GM23248 (cell line): ENCODE measurements at regions not wholly inside any gene's neighbourhood (a gene's known extent, or its start where the extent isn't known, plus 50 kb on each side); places are given as distances from the start of the nearest gene placed in this dataset.

Experiments used
- DNase-seq: peaks from one replicate; pipeline ENCODE4 v3.0.0-alpha.2; 2015
- H2AFZ ChIP-seq: fragments of 200-600 bp; sonication (generic); 2 replicates; pipeline ENCODE4 v1.6.1; 2016; ENCODE audit warnings: antibody characterized with exemption
- H3F3A ChIP-seq: fragments of 200-600 bp; sonication (generic); 2 replicates; pipeline ENCODE4 v1.6.1; 2016; ENCODE audit warnings: mild to moderate bottlenecking, antibody characterized with exemption, mixed run types; ENCODE audit not compliant: insufficient read depth
- H3K27ac ChIP-seq: fragments of 200-600 bp; sonication (generic); 2 replicates; pipeline ENCODE4 v1.5.1; 2016; ENCODE audit warnings: mild to moderate bottlenecking
- H3K27me3 ChIP-seq: fragments of 200-600 bp; sonication (generic); replicated peaks from 2 replicates; pipeline ENCODE4 v1.6.1; 2016; ENCODE audit warnings: mild to moderate bottlenecking; ENCODE audit not compliant: insufficient read depth
- H3K36me3 ChIP-seq: fragments of 200-600 bp; sonication (generic); 2 replicates; pipeline ENCODE4 v1.6.1; 2016; ENCODE audit warnings: low read depth, mild to moderate bottlenecking
- H3K4me1 ChIP-seq: fragments of 200-600 bp; sonication (generic); 2 replicates; pipeline ENCODE4 v1.6.1; 2016; ENCODE audit warnings: mild to moderate bottlenecking; ENCODE audit not compliant: insufficient read depth
- H3K4me2 ChIP-seq: fragments of 200-600 bp; sonication (generic); one replicate; pipeline ENCODE4 v1.6.1; 2016; ENCODE audit warnings: mild to moderate bottlenecking; ENCODE audit not compliant: unreplicated experiment
- H3K4me3 ChIP-seq: fragments of 200-600 bp; sonication (generic); 2 replicates; pipeline ENCODE4 v1.5.1; 2016; ENCODE audit warnings: mild to moderate bottlenecking
- H3K79me2 ChIP-seq: fragments of 200-600 bp; sonication (generic); 2 replicates; pipeline ENCODE4 v1.6.1; 2016; ENCODE audit warnings: mild to moderate bottlenecking; ENCODE audit not compliant: insufficient read depth
- H3K9ac ChIP-seq: fragments of 200-600 bp; sonication (generic); 2 replicates; pipeline ENCODE4 v1.6.1; 2016; ENCODE audit warnings: mild to moderate bottlenecking
- H3K9me2 ChIP-seq: fragments of 200-600 bp; sonication (generic); 2 replicates; pipeline ENCODE4 v1.6.1; 2016; ENCODE audit warnings: mixed run types, mild to moderate bottlenecking, moderate library complexity; ENCODE audit not compliant: insufficient read depth
- H3K9me3 ChIP-seq: fragments of 200-600 bp; sonication (generic); one replicate; pipeline ENCODE4 v1.6.1; 2017; ENCODE audit warnings: low read depth
- H4K20me1 ChIP-seq: fragments of 200-600 bp; sonication (generic); 2 replicates; pipeline ENCODE4 v1.6.0; 2016; ENCODE audit not compliant: insufficient read depth
- EZH2 ChIP-seq: fragments of 200-600 bp; sonication (generic); IDR thresholded peaks from 2 replicates; pipeline ENCODE4 v1.6.1; 2018; ENCODE audit warnings: antibody characterized with exemption, mild to moderate bottlenecking; ENCODE audit not compliant: insufficient read depth, poor library complexity, severe bottlenecking
- EZH2phosphoT487 ChIP-seq: fragments of 200-600 bp; sonication (generic); IDR thresholded peaks from 2 replicates; pipeline ENCODE4 v1.6.1; 2018; ENCODE audit warnings: antibody characterized with exemption, moderate library complexity, mild to moderate bottlenecking, low read depth; ENCODE audit not compliant: insufficient read depth
- WGBS, 2 experiments: methylation state at CpG; one replicate each; pipeline ENCODE4 v1.1.6; 2015 to 2017; ENCODE audit warnings: low lambda C conversion rate in 2 of 2, low coverage in 1 of 2; ENCODE audit errors: missing lambda C conversion rate in 2 of 2; 5-methylcytosine and 5-hydroxymethylcytosine counted together
- in situ Hi-C: fragments of 300-500 bp; cut with MboI; formaldehyde crosslinking; loops from 2 replicates; pipeline ENCODE4 v1.15.0; 2020

- no peak overlapping the region for H3K4me3 ChIP-seq
- 21 to 22% methylated on average over 3 of the region's 3 CpGs for WGBS, 2 experiments
- no peak overlapping the region for H3K9ac ChIP-seq
- no peak for DNase-seq
- H3F3A ChIP-seq, result no peaks in the 10 kb centered on the region
- H3K4me2 ChIP-seq, result no peak overlapping the region
- H3K9me2 ChIP-seq, result no peaks in the 10 kb centered on the region
- H4K20me1 ChIP-seq, result no peaks in the 10 kb centered on the region
- H2AFZ ChIP-seq, result no peak overlapping the region
- H3K9me3 ChIP-seq, result no peaks in the 10 kb centered on the region
- no peaks in the 10 kb centered on the region for H3K4me1 ChIP-seq
- H3K27me3 ChIP-seq, result no peaks in the 10 kb centered on the region
- no peaks in the 10 kb centered on the region for H3K79me2 ChIP-seq
- H3K36me3 ChIP-seq, result no peaks in the 10 kb centered on the region
- H3K27ac ChIP-seq, result no peak overlapping the region
- TF ChIP-seq EZH2phosphoT487 (no peak), EZH2 (no peak)
- in situ Hi-C loops, result no loop called here
These were observed 286.5 kb downstream of the PCDH17 start for GRCh38 chr13:57918086-57918485.

GRCh38 chr13:57918913-57919312 lies 287.4 kb downstream of the PCDH17 start:
- Histone ChIP-seq H3K27me3 (no peaks in the 10 kb centered on the region), H3K27ac (no peak overlapping the region), H3K9me3 (no peaks in the 10 kb centered on the region), H3K4me1 (no peaks in the 10 kb centered on the region), H2AFZ (no peak overlapping the region), H3F3A (no peaks in the 10 kb centered on the region), H4K20me1 (no peaks in the 10 kb centered on the region), H3K4me3 (no peak overlapping the region), H3K4me2 (no peak overlapping the region), H3K79me2 (no peaks in the 10 kb centered on the region), H3K36me3 (no peaks in the 10 kb centered on the region), H3K9me2 (no peaks in the 10 kb centered on the region), H3K9ac (no peak overlapping the region)
- DNase-seq, result no peak
- in situ Hi-C loops, result no loop called here
- TF ChIP-seq EZH2phosphoT487 (no peak), EZH2 (no peak)
- 32 to 38% methylated on average over 2 of the region's 2 CpGs for WGBS, 2 experiments

- no peaks in the 10 kb centered on the region for H3K4me1 ChIP-seq
- no peaks in the 10 kb centered on the region for H3K36me3 ChIP-seq
- H3K4me3 ChIP-seq, result no peak overlapping the region
- H3K9me3 ChIP-seq, result peaks cover 4% of the 10 kb centered on the region
- no peak overlapping the region for H3K9ac ChIP-seq
- 7 to 14% methylated on average over 3 of the region's 3 CpGs for WGBS, 2 experiments
- no peaks in the 10 kb centered on the region for H3K79me2 ChIP-seq
- no peaks in the 10 kb centered on the region for H3F3A ChIP-seq
- H4K20me1 ChIP-seq, result no peaks in the 10 kb centered on the region
- no peak overlapping the region for H3K4me2 ChIP-seq
- no peaks in the 10 kb centered on the region for H3K9me2 ChIP-seq
- no peak overlapping the region for H3K27ac ChIP-seq
- TF ChIP-seq EZH2 (no peak), EZH2phosphoT487 (no peak)
- H3K27me3 ChIP-seq, result no peaks in the 10 kb centered on the region
- H2AFZ ChIP-seq, result no peak overlapping the region
- in situ Hi-C loops, result no loop called here
- no peak for DNase-seq
These were observed 293.7 kb downstream of the PCDH17 start for GRCh38 chr13:57925250-57925649.

- Histone ChIP-seq H4K20me1 (no peaks in the 10 kb centered on the region), H3K4me3 (no peak overlapping the region), H3K36me3 (no peaks in the 10 kb centered on the region), H3K27ac (no peak overlapping the region), H3K9ac (no peak overlapping the region), H3K4me1 (no peaks in the 10 kb centered on the region), H2AFZ (no peak overlapping the region), H3K9me3 (peaks cover 4% of the 10 kb centered on the region), H3K4me2 (no peak overlapping the region), H3K27me3 (no peaks in the 10 kb centered on the region), H3F3A (no peaks in the 10 kb centered on the region), H3K9me2 (no peaks in the 10 kb centered on the region), H3K79me2 (no peaks in the 10 kb centered on the region)
- no peak for DNase-seq
- in situ Hi-C loops, result no loop called here
- 2 to 11% methylated on average over 2 of the region's 2 CpGs for WGBS, 2 experiments
- no peak for TF ChIP-seq EZH2phosphoT487
- no peak for TF ChIP-seq EZH2
These were observed 294.2 kb downstream of the PCDH17 start for GRCh38 chr13:57925751-57926150.

GRCh38 chr13:57932061-57932460 lies 300.5 kb downstream of the PCDH17 start:
- in situ Hi-C loops, result no loop called here
- Histone ChIP-seq H3K79me2 (no peaks in the 10 kb centered on the region), H3K27me3 (no peaks in the 10 kb centered on the region), H3K9ac (no peak overlapping the region), H3K9me2 (no peaks in the 10 kb centered on the region), H3K4me3 (no peak overlapping the region), H3K9me3 (no peaks in the 10 kb centered on the region), H3F3A (no peaks in the 10 kb centered on the region), H3K4me2 (no peak overlapping the region), H4K20me1 (no peaks in the 10 kb centered on the region), H3K27ac (no peak overlapping the region), H2AFZ (no peak overlapping the region), H3K4me1 (no peaks in the 10 kb centered on the region), H3K36me3 (no peaks in the 10 kb centered on the region)
- 0% methylated on average over 1 of the region's 1 CpG for WGBS, 2 experiments
- TF ChIP-seq EZH2 (no peak), EZH2phosphoT487 (no peak)
- no peak for DNase-seq
